ENCODE measurements at regions not wholly inside any gene's neighbourhood (a gene's known extent, or its start where the extent isn't known, plus 50 kb on each side); places are given as distances from the start of the nearest gene placed in this dataset.

- H3K4me2 ChIP-seq (ENCODE audit: insufficient read depth, low read length): no peak overlapping the region
- DNase-seq (ENCODE audit: insufficient read length, low spot score, missing footprints): no peak
- no peak overlapping the region for H3K27ac ChIP-seq (ENCODE audit: low read depth, low read length)
- no peaks in the 10 kb centered on the region for H3K79me2 ChIP-seq (ENCODE audit: insufficient read depth, low read length)
- TF ChIP-seq CTCF (IDR thresholded peaks at IDR 0.05; ENCODE audit: extremely low read depth, low read depth, low read length): no peak
- no peaks in the 10 kb centered on the region for H3K36me3 ChIP-seq (ENCODE audit: insufficient read depth, low read length)
- no peaks in the 10 kb centered on the region for H4K20me1 ChIP-seq (ENCODE audit: insufficient read depth, low read length)
- H3K9me3 ChIP-seq (ENCODE audit: low read depth, low read length): no peaks in the 10 kb centered on the region
- H3K4me1 ChIP-seq (ENCODE audit: insufficient read depth, low read length): peaks cover 13% of the 10 kb centered on the region
- H3K4me3 ChIP-seq (ENCODE audit: insufficient read depth, low read length): no peak overlapping the region
- no peak overlapping the region for H2AFZ ChIP-seq (ENCODE audit: low read length)
- no peaks in the 10 kb centered on the region for H3K27me3 ChIP-seq (ENCODE audit: insufficient read depth, low read length)
These were observed 95.8 kb downstream of the FOXD1 start for GRCh38 chr5:73352649-73353230.

DNA sequence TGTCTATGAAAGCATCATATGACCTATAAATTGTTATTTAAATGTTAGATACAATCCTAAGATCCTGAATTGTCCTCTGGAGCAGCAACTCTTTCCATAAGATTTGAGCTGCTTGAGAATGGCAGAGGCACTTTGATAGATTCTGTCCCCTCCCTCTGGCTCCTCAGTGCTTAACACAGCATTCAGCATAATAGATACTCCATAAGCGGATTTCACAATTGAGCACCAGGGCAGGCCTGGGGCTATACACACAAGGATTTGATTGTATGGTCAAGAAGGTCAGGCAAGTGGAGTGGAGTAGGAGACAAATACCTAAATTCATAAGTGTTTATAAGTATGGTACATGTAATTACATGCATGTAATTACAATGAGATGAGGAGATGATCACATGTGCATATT, 96.3 kb downstream of the FOXD1 start:
- Histone ChIP-seq H3K4me2 (ENCODE audit: insufficient read depth, low read length) (no peak overlapping the region), H3K36me3 (ENCODE audit: insufficient read depth, low read length) (no peaks in the 10 kb centered on the region), H3K4me1 (ENCODE audit: insufficient read depth, low read length) (peaks cover 13% of the 10 kb centered on the region), H4K20me1 (ENCODE audit: insufficient read depth, low read length) (no peaks in the 10 kb centered on the region), H3K79me2 (ENCODE audit: insufficient read depth, low read length) (no peaks in the 10 kb centered on the region), H3K9me3 (ENCODE audit: low read depth, low read length) (no peaks in the 10 kb centered on the region), H3K27me3 (ENCODE audit: insufficient read depth, low read length) (no peaks in the 10 kb centered on the region), H2AFZ (ENCODE audit: low read length) (no peak overlapping the region), H3K27ac (ENCODE audit: low read depth, low read length) (no peak overlapping the region), H3K4me3 (ENCODE audit: insufficient read depth, low read length) (no peak overlapping the region)
- no peak for TF ChIP-seq CTCF (IDR thresholded peaks at IDR 0.05; ENCODE audit: extremely low read depth, low read depth, low read length)
- DNase-seq (ENCODE audit: insufficient read length, low spot score, missing footprints): no peak

GRCh38 chr5:73351593-73351992, 97.0 kb downstream of the FOXD1 start:
- DNase-seq (ENCODE audit: insufficient read length, low spot score, missing footprints): no peak
- Histone ChIP-seq H3K4me1 (ENCODE audit: insufficient read depth, low read length) (peaks cover 13% of the 10 kb centered on the region), H4K20me1 (ENCODE audit: insufficient read depth, low read length) (no peaks in the 10 kb centered on the region), H2AFZ (ENCODE audit: low read length) (no peak overlapping the region), H3K27me3 (ENCODE audit: insufficient read depth, low read length) (no peaks in the 10 kb centered on the region), H3K4me3 (ENCODE audit: insufficient read depth, low read length) (no peak overlapping the region), H3K79me2 (ENCODE audit: insufficient read depth, low read length) (no peaks in the 10 kb centered on the region), H3K9me3 (ENCODE audit: low read depth, low read length) (no peaks in the 10 kb centered on the region), H3K4me2 (ENCODE audit: insufficient read depth, low read length) (no peak overlapping the region), H3K27ac (ENCODE audit: low read depth, low read length) (no peak overlapping the region), H3K36me3 (ENCODE audit: insufficient read depth, low read length) (no peaks in the 10 kb centered on the region)
- no peak for TF ChIP-seq CTCF (IDR thresholded peaks at IDR 0.05; ENCODE audit: extremely low read depth, low read depth, low read length)

DNA sequence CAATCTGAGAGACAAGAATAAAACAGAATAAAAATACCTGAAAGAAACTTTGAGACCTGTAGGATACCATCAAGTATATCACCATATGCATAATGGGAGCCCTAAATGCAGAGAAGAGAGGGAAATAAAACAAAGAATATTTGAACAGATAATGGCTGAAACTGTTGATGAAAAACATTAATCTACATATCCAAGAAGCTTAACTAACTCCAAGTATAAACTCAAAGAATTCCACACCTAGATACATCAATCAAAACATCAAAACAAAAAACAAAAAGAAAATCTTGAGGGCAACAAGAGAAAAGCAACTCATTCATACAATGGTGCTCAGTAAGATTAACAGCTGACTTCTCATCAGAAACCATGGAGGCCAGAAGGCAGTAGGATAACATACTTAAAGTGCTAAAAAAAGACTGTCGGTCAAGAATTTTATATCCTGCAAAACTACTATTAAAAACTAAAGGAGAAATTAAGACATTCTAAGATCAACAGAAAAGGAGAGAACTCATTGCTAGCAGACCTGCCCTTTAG, 101.6 kb downstream of the FOXD1 start:
- TF ChIP-seq CTCF (IDR thresholded peaks at IDR 0.05; ENCODE audit: extremely low read depth, low read depth, low read length): no peak
- H3K9me3 ChIP-seq (ENCODE audit: low read depth, low read length): no peaks in the 10 kb centered on the region
- H3K4me3 ChIP-seq (ENCODE audit: insufficient read depth, low read length): no peak overlapping the region
- H3K79me2 ChIP-seq (ENCODE audit: insufficient read depth, low read length): no peaks in the 10 kb centered on the region
- H3K36me3 ChIP-seq (ENCODE audit: insufficient read depth, low read length): no peaks in the 10 kb centered on the region
- H3K4me1 ChIP-seq (ENCODE audit: insufficient read depth, low read length): no peaks in the 10 kb centered on the region
- no peak overlapping the region for H2AFZ ChIP-seq (ENCODE audit: low read length)
- no peak overlapping the region for H3K4me2 ChIP-seq (ENCODE audit: insufficient read depth, low read length)
- H3K27me3 ChIP-seq (ENCODE audit: insufficient read depth, low read length): peaks cover 2% of the 10 kb centered on the region
- H4K20me1 ChIP-seq (ENCODE audit: insufficient read depth, low read length): no peaks in the 10 kb centered on the region
- no peak overlapping the region for H3K27ac ChIP-seq (ENCODE audit: low read depth, low read length)
- no peak for DNase-seq (ENCODE audit: insufficient read length, low spot score, missing footprints)
